GM19043 (cell line): ENCODE measurements at regions not wholly inside any gene's neighbourhood (a gene's known extent, or its start where the extent isn't known, plus 50 kb on each side); places are given as distances from the start of the nearest gene placed in this dataset.

Experiments used
- ATAC-seq: cut with Tn5 transposase; IDR thresholded peaks from one replicate; pipeline ENCODE4 v1.9.1; 2021; ENCODE audit warnings: low read depth; ENCODE audit not compliant: unreplicated experiment

GRCh38 chr15:86021281-86022264 lies 58.1 kb upstream of the AGBL1 start:
- ATAC-seq = no peak

GRCh38 chr15:86028961-86029360 lies 50.7 kb upstream of the AGBL1 start:
- no peak for ATAC-seq
